ENCODE measurements at regions not wholly inside any gene's neighbourhood (a gene's known extent, or its start where the extent isn't known, plus 50 kb on each side); places are given as distances from the start of the nearest gene placed in this dataset.

DNA sequence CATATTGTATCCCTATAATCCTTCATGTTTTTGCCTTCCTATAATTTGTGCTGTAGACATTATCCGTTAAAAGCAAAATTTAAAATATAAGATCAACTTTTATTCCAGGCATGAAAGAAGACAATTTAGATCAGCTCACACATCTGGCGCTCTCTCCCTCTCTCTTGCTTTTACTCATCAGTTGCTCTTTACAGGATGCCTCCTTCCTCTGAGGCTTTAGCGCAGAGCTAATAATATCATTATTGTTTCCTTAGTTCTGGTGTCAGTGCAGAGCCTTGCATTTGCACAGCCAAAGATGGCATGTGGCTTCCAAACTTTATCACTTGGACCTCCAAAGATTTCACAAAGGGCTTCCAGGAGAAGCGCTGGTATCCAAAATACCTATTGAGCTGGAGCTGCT is 295.1 kb downstream of the FGF9 start:
- TF ChIP-seq, protein P1, sequence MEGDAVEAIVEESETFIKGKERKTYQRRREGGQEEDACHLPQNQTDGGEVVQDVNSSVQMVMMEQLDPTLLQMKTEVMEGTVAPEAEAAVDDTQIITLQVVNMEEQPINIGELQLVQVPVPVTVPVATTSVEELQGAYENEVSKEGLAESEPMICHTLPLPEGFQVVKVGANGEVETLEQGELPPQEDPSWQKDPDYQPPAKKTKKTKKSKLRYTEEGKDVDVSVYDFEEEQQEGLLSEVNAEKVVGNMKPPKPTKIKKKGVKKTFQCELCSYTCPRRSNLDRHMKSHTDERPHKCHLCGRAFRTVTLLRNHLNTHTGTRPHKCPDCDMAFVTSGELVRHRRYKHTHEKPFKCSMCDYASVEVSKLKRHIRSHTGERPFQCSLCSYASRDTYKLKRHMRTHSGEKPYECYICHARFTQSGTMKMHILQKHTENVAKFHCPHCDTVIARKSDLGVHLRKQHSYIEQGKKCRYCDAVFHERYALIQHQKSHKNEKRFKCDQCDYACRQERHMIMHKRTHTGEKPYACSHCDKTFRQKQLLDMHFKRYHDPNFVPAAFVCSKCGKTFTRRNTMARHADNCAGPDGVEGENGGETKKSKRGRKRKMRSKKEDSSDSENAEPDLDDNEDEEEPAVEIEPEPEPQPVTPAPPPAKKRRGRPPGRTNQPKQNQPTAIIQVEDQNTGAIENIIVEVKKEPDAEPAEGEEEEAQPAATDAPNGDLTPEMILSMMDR (IDR thresholded peaks at IDR 0.05): no peak
- Mint-ChIP-seq H3K9me3 (ENCODE audit: low read depth) (peaks cover 10% of the 10 kb centered on the region), H3K4me1 (ENCODE audit: low read depth) (peaks cover 10% of the 10 kb centered on the region), H3K27me3 (ENCODE audit: low read depth) (no peaks in the 10 kb centered on the region), H3K36me3 (ENCODE audit: low read depth) (peaks cover 9% of the 10 kb centered on the region), H3K27ac (ENCODE audit: unreplicated experiment) (no peak overlapping the region), H3K4me3 (ENCODE audit: unreplicated experiment) (no peak overlapping the region)
- DNase-seq (ENCODE audit: low spot score): no peak

DNA sequence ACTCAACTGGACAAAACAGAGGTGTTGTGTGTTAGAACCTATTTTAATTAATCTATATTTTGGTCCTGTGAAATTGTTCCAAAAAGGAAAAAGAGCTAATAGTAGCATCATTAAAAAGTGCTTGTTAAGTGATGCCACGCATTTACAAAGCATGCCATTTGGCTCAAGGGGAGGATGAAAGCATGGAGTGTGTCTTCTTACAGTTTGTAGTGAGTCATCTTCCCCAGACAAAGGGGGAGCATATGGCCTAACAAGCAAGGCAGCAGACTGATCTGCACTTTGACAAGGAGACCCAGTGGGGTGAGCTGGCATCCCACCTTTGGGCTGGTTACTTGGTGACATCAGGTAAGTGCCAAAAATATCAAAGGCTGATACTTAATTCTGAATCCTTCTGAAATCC is 297.0 kb downstream of the FGF9 start:
- no peak overlapping the region for H3K27ac Mint-ChIP-seq (ENCODE audit: unreplicated experiment)
- DNase-seq (ENCODE audit: low spot score): no peak
- H3K4me3 Mint-ChIP-seq (ENCODE audit: unreplicated experiment): no peak overlapping the region
- no peaks in the 10 kb centered on the region for H3K27me3 Mint-ChIP-seq (ENCODE audit: low read depth)
- TF ChIP-seq, protein P1 (IDR thresholded peaks at IDR 0.05): no peak
- H3K9me3 Mint-ChIP-seq (ENCODE audit: low read depth): no peaks in the 10 kb centered on the region
- no peaks in the 10 kb centered on the region for H3K36me3 Mint-ChIP-seq (ENCODE audit: low read depth)
- H3K4me1 Mint-ChIP-seq (ENCODE audit: low read depth): peaks cover 6% of the 10 kb centered on the region

DNA sequence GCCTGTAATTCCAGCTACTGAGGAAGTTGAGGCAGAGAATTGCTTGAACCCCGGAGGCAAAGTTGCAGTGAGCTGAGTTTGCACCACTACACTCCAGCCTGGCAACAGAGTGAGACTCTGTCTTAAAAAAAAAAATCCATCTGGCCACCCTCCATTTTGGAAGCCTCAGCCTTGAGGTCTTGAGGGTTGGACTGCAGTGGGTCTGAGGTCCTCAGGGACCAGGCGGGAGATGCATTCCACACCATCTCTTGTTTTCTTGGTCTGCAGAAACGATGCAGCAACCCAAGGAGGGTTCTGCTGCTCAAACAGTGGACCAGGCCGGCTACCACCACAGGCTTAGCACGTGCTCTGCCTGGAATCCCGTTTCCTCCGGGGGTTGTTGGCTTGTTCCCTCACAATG is 299.3 kb downstream of the FGF9 start:
- H3K36me3 Mint-ChIP-seq (ENCODE audit: low read depth): no peaks in the 10 kb centered on the region
- no peaks in the 10 kb centered on the region for H3K4me1 Mint-ChIP-seq (ENCODE audit: low read depth)
- no peak for DNase-seq (ENCODE audit: low spot score)
- no peaks in the 10 kb centered on the region for H3K27me3 Mint-ChIP-seq (ENCODE audit: low read depth)
- TF ChIP-seq, protein P1 (IDR thresholded peaks at IDR 0.05): no peak
- H3K4me3 Mint-ChIP-seq (ENCODE audit: unreplicated experiment): no peak overlapping the region
- no peaks in the 10 kb centered on the region for H3K9me3 Mint-ChIP-seq (ENCODE audit: low read depth)
- H3K27ac Mint-ChIP-seq (ENCODE audit: unreplicated experiment): no peak overlapping the region

DNA sequence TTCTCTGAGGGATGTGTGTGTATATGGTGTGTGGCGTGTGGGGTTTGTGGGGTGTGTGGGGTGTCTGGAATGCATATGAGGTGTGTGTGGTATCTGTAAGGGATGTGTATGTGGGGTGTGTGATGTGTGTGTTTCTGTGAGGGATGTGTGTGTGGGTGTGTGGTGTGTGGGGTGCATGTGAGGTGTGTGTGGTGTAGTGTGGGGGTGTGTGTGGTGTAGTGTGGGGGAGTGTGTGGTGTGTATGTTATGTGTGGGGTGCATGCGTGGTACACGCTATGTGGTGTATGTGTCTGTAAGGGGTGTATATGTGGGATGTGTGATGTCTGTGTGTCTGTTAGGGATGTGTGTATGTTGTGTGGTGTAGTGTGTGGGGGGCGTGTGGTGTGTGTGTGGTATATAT is 300.0 kb downstream of the FGF9 start:
- H3K4me3 Mint-ChIP-seq (ENCODE audit: unreplicated experiment): no peak overlapping the region
- no peaks in the 10 kb centered on the region for H3K4me1 Mint-ChIP-seq (ENCODE audit: low read depth)
- no peak overlapping the region for H3K27ac Mint-ChIP-seq (ENCODE audit: unreplicated experiment)
- TF ChIP-seq, protein P1 (IDR thresholded peaks at IDR 0.05): no peak
- H3K36me3 Mint-ChIP-seq (ENCODE audit: low read depth): no peaks in the 10 kb centered on the region
- no peaks in the 10 kb centered on the region for H3K27me3 Mint-ChIP-seq (ENCODE audit: low read depth)
- no peak for DNase-seq (ENCODE audit: low spot score)
- no peaks in the 10 kb centered on the region for H3K9me3 Mint-ChIP-seq (ENCODE audit: low read depth)

DNA sequence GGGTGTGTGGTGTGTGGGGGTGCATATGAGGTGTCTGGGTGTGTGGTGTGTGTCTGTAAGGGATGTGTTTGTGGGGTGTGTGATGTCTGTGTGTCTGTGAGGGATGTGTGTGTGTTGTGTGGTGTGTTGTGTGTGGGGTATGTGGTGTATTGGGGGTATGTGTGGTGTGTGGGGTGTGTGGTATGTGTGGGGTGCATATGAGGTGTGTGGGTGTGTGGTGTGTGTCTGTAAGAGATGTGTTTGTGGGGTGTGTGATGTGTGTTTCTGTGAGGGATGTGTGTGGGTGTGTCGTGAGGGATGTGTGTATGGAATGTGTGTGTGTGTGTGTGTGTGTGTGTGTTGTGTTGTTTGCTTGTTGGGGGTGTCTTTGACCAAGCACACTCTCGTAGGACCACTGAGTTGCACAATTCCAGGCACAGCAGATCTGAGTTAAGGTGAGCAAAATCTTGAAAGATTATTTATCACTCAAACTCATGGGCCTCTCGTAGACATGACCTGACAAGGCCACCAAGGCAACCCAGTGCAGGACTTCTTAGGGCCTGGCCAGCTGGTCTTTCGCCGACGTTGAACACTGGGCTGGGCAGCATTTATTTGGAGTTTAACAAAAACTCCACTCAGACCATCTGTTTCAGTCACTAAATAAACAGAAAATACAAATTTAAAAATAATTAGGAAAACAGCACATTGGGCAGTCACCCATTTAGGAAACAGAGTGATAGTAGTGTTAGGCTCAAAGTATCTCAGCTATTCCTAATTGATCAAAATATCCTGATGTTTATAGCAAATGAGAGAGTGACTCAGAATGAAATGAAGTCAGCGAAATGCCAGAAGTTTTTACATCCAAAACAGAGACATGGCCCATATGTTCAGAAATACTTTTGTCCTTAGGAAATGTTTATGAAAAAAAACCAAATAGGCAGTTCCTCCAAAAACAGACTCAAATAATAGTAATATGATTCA is 301.1 kb downstream of the FGF9 start:
- Mint-ChIP-seq H3K36me3 (ENCODE audit: low read depth) (no peaks in the 10 kb centered on the region), H3K4me1 (ENCODE audit: low read depth) (no peaks in the 10 kb centered on the region), H3K4me3 (ENCODE audit: unreplicated experiment) (no peak overlapping the region), H3K27me3 (ENCODE audit: low read depth) (no peaks in the 10 kb centered on the region), H3K9me3 (ENCODE audit: low read depth) (no peaks in the 10 kb centered on the region), H3K27ac (ENCODE audit: unreplicated experiment) (no peak overlapping the region)
- DNase-seq (ENCODE audit: low spot score): no peak
- TF ChIP-seq, protein P1 (IDR thresholded peaks at IDR 0.05): no peak
